Spinal cord (tissue), 9 donors: ENCODE measurements at regions not wholly inside any gene's neighbourhood (a gene's known extent, or its start where the extent isn't known, plus 50 kb on each side); places are given as distances from the start of the nearest gene placed in this dataset.

ENCODE experiments used
- DNase-seq, 6 donors: peaks; one replicate each; pipeline versions ENCODE4 v3.0.0 to v3.0.0-alpha.2; 2013 to 2015; ENCODE audit warnings: low spot score in 6 of 6, low read depth in 4 of 6
- H3K27ac ChIP-seq: one replicate; pipeline ENCODE4 v1.5.1; 2013; ENCODE audit warnings: low read depth, low read length, control low read depth
- H3K27me3 ChIP-seq: one replicate; pipeline ENCODE4 v1.6.1; 2013; ENCODE audit warnings: low read length; ENCODE audit not compliant: control insufficient read depth, insufficient read depth
- H3K36me3 ChIP-seq: one replicate; pipeline ENCODE4 v1.6.1; 2013; ENCODE audit warnings: low read length; ENCODE audit not compliant: control insufficient read depth, insufficient read depth
- H3K4me1 ChIP-seq: one replicate; pipeline ENCODE4 v1.6.1; 2013; ENCODE audit warnings: low read length; ENCODE audit not compliant: control insufficient read depth, insufficient read depth
- H3K4me3 ChIP-seq: one replicate; pipeline ENCODE4 v1.5.1; 2013; ENCODE audit warnings: low read depth, low read length, control low read depth
- H3K9me3 ChIP-seq: one replicate; pipeline ENCODE4 v1.6.1; 2013; ENCODE audit warnings: low read length; ENCODE audit not compliant: control insufficient read depth, insufficient read depth
- WGBS: methylation state at CpG from one replicate; pipeline ENCODE4 v1.1.5; 2013; ENCODE audit warnings: missing lambda C conversion rate; ENCODE audit not compliant: insufficient coverage; 5-methylcytosine and 5-hydroxymethylcytosine counted together
- donor health status: healthy.

DNA sequence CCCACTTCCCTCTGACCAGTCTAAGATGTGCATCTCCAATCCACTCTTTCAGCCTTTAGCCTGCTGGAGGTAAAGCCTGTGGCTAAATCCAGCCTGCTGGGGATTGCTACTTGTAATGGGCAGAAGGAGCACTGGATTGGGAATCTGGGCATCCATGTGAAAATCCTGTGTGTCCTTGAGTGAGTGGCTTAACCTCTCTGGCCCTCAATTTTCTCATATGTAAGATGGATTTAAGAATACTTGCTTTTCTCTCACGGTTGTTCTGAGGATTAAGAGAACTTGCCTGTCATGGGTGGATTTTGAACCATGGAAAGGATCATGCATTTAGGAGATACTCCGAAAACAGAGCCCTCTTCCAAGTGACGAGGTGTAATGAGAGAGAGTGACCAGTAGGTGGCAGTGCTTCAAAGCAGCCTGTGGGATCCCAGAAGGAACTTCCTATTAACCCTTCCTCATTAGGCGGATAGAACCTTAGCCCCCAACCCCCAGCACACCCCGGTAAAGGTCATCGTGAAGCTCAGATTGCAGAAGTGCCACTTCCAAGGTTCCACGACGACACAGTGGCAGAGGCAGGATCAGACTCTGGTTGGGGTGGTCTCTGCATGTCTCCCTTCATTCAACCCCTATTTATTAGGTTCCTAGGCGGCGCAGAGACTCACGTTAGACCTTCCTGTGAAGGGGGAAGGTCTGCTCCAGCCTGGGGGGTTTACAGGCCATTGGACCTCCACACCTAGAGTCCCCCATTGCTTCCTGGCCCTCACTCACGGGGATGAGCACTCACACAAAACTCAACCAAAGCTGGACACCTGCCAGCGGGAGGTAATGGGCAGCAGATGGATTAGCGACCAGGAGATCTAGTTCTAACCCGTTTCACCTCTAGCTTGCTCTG lies 68.7 kb upstream of the ZNF618 start:
- DNase-seq = peak in 4 of 6 donors; percentile 28 to 78 (median 60)
- Histone ChIP-seq H3K27ac (no peak overlapping the region), H3K4me3 (no peak overlapping the region), H3K36me3 (no peaks in the 10 kb centered on the region), H3K27me3 (no peaks in the 10 kb centered on the region), H3K4me1 (peaks cover 5% of the 10 kb centered on the region), H3K9me3 (no peaks in the 10 kb centered on the region)
- no CpG with 5 or more reads among the region's 15 CpGs for WGBS

DNA sequence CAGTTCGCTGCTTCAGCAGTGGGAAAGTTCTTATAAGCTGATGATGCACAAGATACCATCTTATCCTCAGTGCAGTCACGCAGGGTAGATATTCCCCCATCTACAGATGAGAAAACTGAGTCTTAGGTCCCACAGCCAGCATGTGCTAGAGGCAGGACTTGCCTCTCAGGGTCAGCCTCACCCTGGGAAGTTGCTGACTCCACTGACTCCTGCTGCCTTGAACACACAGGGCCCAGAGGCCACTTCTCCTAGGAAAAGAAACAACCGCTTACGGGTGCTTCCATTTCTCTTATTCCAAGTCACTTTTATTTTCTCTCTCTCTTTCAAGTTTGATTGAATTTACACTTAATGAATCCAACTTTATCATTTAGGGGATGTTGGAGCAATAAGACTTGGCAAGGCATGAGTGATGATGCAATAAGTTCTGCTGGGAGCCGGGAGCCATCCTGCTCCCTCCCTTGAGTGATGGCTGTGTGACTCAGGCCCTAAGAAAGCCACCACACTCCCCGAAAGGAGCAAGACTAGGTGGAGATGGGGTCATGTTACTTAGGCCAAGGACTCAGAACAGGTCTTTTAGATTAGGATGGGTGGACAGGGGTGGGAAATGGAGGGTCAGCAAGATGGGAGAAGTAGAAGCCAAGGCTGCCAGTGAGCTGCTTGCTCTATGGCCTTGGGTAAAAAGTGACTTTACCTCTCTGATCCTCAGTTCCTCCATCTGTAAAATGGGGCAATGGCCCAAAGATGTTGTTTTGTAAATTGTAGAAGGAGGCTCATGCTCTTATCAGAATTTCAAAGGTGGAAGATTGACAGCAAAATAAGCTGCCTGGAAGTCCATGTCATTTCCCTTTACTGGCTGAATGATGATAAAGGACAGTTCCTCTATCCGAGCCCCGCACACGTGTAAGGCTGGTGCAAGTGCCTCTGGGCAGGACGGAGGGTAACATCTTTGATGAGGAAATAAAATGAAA lies 67.4 kb upstream of the ZNF618 start:
- no peak overlapping the region for H3K4me3 ChIP-seq
- H3K4me1 ChIP-seq = peaks cover 5% of the 10 kb centered on the region
- no peaks in the 10 kb centered on the region for H3K9me3 ChIP-seq
- H3K27me3 ChIP-seq = no peaks in the 10 kb centered on the region
- H3K27ac ChIP-seq = no peak overlapping the region
- no peaks in the 10 kb centered on the region for H3K36me3 ChIP-seq
- 86% methylated on average over 7 of the region's 10 CpGs for WGBS
- peak in 1 of 6 donors; percentile 47 for DNase-seq

DNA sequence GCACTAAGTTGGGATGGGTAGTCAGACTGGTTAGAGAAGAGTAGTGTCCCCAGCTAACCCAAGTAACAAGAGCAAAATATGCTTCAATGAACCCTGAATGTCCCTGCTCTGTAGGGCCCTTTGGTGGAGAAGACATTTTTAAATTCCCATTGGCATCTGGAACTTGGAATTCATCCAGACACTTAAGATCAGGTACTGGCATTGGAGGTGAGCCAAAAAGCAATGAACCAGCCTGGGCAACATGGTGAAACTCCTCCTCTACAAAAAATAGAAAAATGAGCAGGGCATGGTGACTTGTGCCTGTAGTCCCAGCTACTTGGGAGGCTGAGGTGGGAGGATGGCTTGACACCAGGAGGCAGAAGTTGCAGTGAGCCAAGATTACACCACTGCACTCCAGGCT lies 58.9 kb upstream of the ZNF618 start:
- no peak overlapping the region for H3K27ac ChIP-seq
- no peaks in the 10 kb centered on the region for H3K4me1 ChIP-seq
- H3K27me3 ChIP-seq = no peaks in the 10 kb centered on the region
- no peak overlapping the region for H3K4me3 ChIP-seq
- DNase-seq = no peak
- no peaks in the 10 kb centered on the region for H3K9me3 ChIP-seq
- H3K36me3 ChIP-seq = no peaks in the 10 kb centered on the region

GRCh38 chr9:113818391-113818790 lies 57.7 kb upstream of the ZNF618 start:
- no peak overlapping the region for H3K4me3 ChIP-seq

DNA sequence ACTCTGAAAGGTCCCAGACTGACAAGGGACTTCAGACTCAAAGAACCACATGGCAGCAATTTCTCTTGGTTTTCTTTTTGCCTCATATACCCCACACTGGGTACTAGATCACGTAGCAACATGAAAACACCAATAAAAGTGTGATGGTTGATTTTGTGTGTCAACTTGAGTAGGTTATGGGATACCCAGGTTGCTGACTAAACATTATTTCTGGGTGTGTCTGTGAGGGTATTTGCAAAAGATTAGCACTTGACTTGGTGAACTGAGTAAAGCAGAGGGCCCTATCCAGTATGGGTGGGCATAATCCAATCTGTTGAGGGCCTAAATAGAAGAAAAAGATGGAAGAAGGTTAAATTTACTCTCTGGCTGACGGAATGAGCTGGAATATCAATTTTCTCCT lies 53.8 kb upstream of the ZNF618 start:
- Histone ChIP-seq H3K27ac (no peak overlapping the region), H3K4me1 (no peaks in the 10 kb centered on the region), H3K9me3 (no peaks in the 10 kb centered on the region), H3K27me3 (no peaks in the 10 kb centered on the region), H3K36me3 (no peaks in the 10 kb centered on the region), H3K4me3 (no peak overlapping the region)
- 100% methylated on average over 1 of the region's 2 CpGs for WGBS
- no peak for DNase-seq

More at GRCh38 chr9:113818391-113818790, 57.7 kb upstream of the ZNF618 start:
- no CpG with 5 or more reads among the region's 1 CpG for WGBS
- H3K27me3 ChIP-seq = no peaks in the 10 kb centered on the region
- H3K4me1 ChIP-seq = no peaks in the 10 kb centered on the region
- H3K36me3 ChIP-seq = no peaks in the 10 kb centered on the region
- DNase-seq = no peak
- no peaks in the 10 kb centered on the region for H3K9me3 ChIP-seq
- no peak overlapping the region for H3K27ac ChIP-seq

GRCh38 chr9:113823421-113823820 lies 52.7 kb upstream of the ZNF618 start:
- Histone ChIP-seq H3K4me1 (no peaks in the 10 kb centered on the region), H3K27ac (no peak overlapping the region), H3K4me3 (no peak overlapping the region), H3K27me3 (no peaks in the 10 kb centered on the region), H3K36me3 (no peaks in the 10 kb centered on the region), H3K9me3 (no peaks in the 10 kb centered on the region)
- WGBS = 100% methylated on average over 1 of the region's 1 CpG
- DNase-seq = no peak
